GM19438 (cell line): ENCODE measurements at regions not wholly inside any gene's neighbourhood (a gene's known extent, or its start where the extent isn't known, plus 50 kb on each side); places are given as distances from the start of the nearest gene placed in this dataset.
"Not testable (repeated sequence)": the region's sequence is repeated elsewhere in the genome, so short reads cannot be mapped to it uniquely, and the experiment has no call there.

ENCODE experiments used
- ATAC-seq: cut with Tn5 transposase; IDR thresholded peaks from one replicate; pipeline ENCODE4 v1.9.1; 2021; ENCODE audit warnings: low read depth; ENCODE audit not compliant: unreplicated experiment

DNA sequence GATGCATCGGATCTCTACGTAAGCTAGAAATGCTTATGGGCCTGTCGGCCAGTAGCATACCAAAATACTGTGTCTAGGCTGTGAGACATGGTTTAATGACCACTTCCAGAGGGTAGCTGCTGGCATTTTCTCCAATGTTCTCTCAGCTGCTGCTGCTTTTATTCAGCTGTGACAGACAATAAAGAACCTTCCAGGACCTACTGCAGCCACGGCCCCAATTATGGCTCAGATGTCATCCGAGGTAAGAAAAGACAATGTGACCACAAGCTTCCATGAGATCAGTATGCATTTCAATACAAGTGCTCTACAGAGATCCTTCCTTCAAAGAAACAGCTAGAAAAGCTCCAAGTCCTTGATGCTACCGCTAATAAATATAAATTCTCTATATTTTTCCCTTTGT is 256.2 kb downstream of the SDHAF3 start:
- no peak for ATAC-seq

DNA sequence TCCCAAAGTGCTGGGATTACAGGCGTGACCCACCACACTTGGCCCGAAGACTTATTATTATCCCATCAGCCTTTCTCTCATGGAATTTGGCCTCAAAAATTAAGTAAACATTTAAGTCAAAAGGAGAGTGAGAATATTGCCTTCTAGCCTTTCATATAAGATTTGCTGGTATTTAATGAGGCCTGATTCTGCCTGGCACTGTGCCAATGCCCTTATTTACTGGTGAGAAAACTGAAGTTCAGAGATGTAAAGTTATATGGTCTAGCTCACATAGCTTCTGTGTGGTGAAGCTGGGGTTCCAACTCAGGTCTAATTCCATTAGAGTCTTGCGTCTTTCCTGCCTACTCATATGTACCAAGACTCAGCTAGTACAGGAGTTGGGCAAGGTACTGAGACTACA is 260.2 kb downstream of the SDHAF3 start:
- no peak for ATAC-seq

DNA sequence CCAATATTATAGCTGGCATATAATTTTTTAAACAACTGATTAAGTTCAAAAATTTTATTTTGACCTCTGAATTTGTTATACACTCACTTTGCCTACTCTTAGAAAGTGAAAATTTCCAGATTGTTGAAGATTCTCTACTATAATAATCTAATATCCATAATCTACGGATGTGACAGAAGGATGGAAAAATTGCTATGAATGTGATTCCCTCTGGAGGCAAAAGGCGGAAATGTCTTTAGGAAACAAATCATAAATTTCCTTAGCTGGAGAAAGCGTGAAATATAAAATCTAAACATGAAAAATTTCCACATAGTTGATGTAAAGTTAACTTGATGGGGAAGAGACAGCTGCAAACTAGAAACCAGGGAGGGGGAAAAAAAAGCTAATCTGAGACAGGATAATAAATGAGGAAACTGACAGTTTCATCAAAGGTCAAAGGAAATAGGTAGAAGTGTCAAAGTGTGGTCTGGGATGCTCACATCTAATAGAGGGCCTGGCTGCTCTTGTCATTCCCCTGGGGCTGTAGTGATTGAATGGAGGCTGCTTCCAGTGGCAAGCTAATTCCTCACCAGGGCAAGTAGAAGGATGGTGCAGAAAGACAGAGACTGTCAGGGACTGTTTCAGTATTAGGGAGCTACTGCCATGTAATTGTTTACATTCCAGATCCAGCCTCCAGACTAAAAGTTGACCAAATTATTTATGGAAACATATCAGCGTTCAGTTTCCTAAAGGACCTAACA is 264.5 kb downstream of the SDHAF3 start:
- ATAC-seq: no peak

DNA sequence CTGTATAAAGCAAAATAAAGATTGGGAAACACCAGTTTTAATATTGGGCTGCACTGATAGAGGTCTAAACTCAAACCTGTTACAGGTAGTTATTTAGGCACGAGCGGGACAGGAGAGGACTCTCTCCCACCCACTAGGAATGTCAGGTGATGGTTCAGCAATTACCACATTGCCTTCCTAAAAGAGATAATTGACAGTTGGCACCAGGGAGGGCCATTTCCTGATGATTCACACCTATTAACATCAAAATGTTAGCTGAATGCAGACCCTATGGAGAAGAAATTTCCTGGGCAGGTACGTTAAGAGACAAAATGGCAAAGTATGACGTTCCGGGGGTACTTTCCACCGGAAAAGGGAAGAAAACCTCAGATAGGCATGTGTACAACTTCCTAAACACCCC is 272.6 kb downstream of the SDHAF3 start:
- no peak for ATAC-seq

DNA sequence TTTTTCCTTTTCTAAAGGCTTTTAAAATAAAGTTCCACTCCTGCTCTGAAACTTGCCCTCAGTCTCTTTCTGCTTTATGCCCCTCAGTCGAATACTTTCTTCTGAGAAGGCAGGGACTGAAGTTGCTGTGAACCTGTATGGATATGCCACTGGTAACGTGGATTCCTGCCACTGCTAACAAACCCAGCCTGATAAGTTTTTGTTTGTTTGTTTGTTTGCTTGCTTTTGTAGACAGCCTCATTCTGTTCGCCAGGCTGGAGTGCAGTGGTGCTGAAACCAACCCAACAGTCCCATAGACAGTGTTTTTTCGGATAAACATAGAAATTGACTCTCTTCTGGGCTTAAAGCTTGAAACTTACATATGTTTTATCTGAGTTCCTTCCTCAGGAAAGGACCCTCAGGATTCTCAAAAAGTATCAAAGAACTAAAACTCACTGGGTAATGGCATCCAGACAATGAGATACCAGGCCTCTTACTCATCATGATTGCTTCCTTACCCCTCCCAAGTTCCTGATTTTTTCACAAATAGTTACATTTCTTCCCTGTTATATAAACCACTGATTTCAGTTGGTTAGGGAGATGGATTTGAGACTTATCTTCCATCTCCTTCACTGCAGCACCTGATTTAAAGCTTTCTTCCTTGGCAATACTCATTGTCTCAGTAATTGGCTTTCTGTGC is 273.6 kb downstream of the SDHAF3 start:
- no peak for ATAC-seq

DNA sequence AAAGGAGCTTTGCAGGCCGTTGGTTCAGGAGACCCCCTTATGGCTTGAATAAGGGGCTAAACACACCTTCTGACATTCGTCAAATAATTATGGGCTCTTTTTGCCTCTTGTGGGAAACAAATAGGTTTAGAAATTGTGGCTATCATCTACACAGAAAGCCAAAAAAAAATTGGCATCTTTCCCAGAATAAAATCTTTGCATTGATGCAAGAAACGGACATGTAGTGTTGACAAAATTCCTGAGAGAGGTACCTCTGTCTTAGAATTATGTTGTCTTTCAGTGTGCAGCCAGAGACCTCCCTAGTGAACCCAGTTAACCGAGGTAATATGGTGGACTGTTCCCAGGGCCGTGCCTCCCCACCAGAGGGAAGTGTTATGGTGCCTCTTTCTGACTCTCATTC is 283.9 kb downstream of the SDHAF3 start:
- ATAC-seq: no peak

DNA sequence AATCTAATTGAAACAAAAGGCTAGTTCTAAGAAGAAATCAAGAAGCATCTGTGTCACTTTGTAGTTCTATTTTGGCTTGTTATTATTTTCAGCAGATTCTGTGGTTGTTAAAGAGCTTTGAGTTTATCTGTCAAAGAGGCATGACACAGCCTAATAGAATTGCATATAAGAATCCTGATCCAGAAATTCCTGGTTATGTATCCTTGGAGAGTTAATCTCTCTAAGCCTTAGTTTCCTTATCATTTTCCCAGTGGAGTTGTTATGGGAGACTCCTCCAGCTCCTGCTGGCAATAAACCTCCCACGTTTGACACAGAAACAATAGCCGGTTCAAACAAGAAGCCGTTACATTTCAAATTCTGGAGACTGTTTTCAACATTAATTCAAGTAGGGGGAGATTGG is 288.3 kb downstream of the SDHAF3 start:
- no peak for ATAC-seq

DNA sequence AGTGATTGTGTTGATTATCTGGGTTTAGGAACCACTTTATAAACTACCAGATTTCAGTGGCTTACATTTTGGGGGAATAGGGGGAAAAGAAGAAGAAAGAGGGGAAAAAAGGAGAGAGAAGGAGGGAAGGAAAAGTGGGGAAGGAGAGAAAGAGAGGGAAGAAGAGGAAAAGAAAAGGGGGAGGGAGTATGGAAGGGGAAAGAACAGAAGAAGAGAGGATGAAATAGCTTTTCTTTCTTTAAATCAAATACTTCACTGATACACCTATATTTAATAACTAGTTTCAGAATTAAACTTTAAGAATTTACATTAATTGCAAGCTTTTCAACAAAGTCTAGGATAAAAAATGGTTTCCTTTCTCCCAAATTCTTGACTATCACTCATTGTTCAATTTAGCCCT is 289.6 kb downstream of the SDHAF3 start:
- ATAC-seq: no peak

DNA sequence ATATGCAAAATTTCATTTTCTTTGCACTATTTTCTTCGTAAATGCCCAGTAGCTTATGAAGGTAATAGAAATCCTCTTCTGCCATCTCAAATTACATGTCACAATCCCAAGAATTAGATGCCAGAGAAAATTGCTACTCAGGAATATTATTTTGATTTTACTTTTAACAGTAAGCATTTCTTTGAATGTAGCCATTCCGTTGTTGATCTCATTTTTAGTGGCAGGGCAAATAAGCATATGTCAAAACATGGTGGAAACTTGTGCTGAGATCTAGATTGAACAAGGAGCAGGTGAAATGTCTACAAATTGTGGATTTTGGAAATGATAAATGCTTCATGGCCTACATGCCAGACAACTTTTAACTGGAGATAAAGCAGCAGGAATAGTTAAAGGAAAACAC is 291.8 kb downstream of the SDHAF3 start:
- no peak for ATAC-seq

DNA sequence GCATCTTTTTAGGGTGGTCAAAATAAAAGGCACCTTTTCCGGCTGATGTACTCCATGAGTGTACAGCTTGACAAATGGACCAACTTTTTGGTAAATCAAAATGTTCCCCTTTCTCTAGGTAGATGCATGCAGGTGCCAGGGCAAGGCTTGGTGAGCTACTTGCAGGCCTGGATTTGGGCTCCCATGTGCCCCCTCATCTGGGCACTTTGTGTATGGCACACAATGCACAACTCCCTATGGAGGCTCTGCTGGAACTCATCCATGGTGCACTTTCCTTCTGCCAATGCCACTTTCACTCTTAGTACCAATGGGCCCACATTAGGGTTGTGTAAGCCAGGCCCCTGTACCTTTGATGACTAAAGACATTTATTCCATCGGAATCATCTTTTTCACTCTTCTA is 300.8 kb downstream of the SDHAF3 start:
- ATAC-seq: no peak

DNA sequence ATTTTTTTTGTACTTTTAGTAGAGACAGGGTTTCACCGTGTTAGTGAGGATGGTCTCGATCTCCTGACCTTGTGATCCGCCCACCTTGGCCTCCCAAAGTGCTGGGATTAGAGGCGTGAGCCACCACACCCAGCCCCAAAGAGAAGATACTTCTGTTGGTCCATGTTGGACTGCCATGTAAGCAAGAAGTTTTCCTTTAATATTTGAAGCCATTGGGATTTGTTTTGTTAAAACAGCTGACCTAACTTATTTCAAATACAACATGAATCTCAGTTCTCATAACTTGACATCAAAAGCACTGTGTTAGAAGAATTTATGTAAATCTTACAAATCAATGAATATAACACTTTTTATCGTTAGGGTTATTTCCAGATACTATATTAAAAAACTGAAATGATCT is 302.4 kb downstream of the SDHAF3 start:
- no peak for ATAC-seq

DNA sequence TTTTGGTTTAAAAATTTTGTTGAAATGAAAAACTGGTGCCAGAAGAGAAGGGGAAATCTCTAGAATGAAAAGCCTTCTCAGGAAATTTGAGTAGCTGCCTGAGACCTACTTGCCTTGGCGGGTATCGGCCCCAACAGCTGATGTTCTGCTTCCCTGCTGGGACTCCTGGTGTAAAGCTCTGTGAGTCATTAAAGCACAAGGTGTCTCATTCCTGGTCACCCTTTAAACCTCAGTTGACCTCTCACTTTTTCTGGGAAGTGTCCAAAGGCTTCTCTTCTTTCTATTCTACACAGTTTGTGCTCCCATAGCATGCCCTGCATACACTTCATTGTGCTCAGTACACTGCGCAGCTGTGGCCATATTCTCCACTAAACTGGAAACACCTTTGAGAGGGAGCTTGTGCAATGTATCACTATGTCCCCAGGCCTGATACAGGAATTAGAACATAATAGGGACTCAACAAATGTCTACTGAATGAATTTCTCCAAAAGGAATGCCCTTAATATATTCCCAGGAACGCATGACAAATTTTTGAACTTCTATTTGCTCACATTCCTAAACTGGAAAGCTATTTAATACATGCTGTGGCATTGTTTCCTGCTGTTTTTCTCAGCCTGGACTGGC is 303.9 kb downstream of the SDHAF3 start:
- no peak for ATAC-seq

DNA sequence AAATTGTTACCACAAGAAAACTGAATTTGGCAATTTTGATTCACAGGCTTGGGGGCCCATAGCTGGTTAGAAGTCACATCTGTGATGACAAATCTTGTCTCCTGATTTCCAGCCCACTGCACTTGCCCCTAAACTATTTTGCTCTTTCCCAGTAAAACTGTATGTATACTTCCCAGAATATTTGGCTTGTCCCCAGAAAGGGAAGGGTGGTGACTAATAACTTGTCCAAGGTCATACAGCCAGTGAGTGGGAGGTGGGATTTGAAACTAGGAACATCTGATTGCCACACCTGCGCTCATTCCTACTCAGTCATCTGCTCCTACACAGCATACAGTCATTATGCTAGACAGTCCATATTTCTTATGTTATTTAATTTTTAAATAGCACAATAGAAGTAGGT is 304.5 kb downstream of the SDHAF3 start:
- ATAC-seq: no peak

DNA sequence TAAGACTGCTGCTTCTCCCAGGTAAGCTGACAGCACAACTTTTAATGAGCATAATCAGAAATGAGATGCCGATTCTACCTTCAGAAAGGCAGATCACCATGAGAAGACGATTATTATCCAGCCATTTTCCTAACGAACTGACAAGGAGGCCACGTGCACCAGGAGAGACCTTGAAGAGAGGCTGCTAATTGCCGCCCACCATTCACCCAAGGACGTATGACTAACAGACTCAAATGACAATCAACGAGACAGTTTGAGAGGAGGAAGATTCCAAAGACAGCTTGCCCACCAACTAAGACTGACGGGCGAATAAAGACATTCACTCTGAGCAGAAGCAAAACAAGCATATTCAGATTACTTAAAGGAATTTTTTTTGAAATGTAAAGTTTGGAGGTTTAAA is 301.9 kb upstream of the TAC1 start:
- ATAC-seq: no peak

DNA sequence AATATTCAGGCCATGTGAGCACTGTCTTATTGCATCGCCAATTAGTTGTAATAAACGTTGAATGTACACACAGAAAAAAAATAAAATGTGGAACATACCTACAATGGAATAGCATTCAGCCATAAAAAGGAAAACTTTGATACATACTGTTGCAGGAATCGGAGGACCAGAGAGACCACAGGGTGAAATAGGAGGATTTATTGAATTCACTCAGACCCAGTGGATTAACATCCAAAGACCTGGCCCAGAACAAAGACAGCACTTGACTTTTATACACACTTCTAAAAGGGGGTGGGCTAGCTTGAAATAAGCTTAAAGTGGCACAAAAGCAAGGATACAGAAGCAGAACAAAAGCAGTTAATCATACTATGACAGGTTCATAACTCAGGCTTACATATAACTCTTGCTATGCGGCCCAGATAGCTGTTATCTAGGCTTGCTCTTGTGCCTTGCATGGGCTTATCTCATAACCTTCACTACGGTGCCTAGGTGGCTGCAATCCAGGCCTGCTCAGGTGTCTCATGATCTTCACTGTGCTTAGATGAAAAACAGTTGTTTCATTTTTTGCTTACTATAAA is 292.2 kb upstream of the TAC1 start:
- ATAC-seq: no peak

DNA sequence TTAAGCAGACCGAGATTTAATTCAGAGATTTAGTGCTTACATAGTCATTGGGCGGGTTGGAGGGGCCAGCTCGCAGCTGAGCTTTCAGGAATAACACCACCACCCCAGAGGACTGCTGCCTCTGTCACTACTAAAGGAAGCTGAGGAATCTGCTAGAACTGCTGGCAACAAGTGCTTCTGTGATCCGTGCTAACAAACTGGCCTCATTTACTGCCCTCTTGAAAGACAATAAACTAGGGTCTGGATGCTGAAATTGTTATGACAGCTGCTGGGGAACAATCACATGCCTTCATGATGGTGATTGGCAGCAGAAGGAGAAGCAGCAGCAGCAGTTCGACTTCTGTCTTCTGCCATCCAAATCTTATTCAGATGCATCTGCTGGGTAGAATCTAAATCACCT is 285.5 kb upstream of the TAC1 start:
- no peak for ATAC-seq

DNA sequence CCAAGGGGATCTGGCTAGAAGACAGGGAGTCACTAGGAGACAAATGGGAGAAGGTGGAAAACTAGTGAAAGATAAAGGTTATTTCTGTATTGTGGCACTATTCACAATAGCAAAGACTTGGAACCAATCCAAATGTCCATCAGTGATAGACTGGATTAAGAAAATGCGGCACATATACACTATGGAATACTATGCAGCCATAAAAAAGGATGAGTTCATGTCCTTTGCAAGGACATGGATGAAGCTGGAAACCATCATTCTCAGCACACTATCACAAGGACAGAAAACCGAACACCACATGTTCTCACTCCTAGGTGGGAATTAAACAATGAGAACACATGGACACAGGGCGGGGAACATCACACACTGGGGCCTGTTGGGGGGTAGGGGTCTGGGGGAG is 282.4 kb upstream of the TAC1 start:
- ATAC-seq: not testable (repeated sequence)

DNA sequence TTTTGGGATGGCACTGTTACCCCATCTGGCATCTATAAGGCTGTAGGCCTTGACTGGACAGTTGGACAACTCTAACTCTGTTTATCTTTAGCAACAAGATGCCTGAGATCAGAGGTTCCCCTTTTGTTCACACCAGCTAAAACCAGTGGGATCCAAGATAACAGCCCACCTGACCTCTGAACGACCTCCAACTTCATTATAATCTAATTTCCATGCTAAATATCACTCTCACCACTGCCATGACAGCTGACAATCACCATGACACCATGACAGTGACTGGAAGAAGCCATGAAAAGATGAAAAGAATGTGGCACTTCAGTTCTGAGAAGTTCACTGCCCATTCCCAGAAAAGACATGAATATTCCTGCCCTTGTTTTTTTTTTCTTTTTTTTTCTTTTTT is 281.4 kb upstream of the TAC1 start:
- ATAC-seq: no peak

DNA sequence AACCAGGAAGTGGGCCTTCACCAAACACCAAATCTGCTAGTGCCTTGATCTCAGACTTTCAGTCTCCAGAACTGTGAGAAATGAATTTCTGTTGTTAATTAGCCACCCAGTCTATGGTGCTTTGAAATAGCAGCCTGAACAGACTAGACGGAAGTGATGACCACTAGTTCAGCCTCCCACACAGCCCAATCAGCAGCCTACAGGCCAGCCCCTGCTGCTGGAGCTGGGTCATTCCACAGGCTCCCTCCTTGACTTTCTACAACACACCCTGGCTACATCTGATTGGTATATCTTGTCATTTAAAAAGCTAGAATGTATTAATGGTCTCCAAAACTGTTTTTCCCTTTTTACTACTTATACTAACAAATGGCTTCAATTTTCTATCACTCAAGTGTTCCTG is 277.2 kb upstream of the TAC1 start:
- ATAC-seq: no peak

DNA sequence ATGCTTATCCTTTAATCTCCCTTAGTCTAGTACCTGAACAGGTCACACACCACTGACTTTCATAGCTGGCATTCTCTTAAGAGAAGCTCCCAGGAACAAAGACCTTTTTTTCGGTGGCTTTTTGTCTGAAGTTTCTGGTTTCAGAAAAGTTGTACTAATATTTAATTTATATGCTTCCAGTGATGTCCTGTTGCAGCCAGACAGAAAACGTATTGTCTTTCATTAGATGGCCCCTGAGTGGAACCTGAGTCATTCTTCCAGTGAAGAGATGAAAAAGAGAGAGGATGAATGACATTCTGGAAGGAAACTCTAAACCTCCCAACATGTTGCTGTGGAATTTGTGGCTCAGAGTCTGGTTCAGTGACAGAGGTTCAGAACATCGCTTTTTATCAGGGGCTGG is 274.8 kb upstream of the TAC1 start:
- ATAC-seq: no peak

DNA sequence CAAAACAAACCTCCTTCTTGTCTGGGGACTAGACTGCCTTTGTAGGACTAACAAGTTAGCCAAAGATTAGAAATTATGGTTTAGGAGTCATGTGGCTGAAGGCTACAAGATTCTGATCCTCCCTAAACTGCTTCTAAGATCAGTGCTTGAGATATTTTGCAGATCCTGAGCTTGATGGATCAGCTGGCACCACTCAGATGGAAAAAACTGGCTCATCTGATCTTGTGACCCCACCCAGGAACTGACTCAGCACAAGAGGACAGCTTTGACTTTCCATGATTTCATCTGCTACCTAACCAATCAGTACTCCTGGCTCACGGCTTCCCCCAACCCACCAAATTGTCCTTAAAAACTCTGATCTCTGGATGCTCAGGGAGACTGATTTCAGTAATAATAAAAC is 271.5 kb upstream of the TAC1 start:
- ATAC-seq: no peak

DNA sequence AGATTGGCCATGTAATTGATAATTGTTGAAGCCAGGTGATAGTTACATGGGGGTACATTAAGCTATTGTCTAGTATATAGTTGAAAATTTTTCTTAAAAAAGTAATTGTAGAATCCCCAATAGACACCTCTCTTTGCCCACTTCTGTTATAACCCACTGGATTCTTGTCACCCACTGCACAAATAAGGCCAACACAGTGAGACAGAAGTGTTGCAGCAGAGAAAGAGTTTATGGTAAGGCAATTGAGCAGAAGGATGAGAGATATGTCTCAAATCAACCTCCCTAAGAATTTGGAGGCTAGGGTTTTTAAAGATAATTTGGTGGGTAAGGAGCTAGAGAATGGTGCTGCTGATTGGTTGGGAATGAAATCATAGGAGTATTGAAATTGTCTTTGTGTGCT is 270.3 kb upstream of the TAC1 start:
- no peak for ATAC-seq
